T-helper 1 cell (primary cell): ENCODE measurements at regions not wholly inside any gene's neighbourhood (a gene's known extent, or its start where the extent isn't known, plus 50 kb on each side); places are given as distances from the start of the nearest gene placed in this dataset.
"Not testable (repeated sequence)": the region's sequence is repeated elsewhere in the genome, so short reads cannot be mapped to it uniquely, and the experiment has no call there.

Experiments
- DNase-seq, 5 donors: peaks; one replicate each; pipeline ENCODE4 v3.0.0-alpha.2; 2012 to 2020

DNA sequence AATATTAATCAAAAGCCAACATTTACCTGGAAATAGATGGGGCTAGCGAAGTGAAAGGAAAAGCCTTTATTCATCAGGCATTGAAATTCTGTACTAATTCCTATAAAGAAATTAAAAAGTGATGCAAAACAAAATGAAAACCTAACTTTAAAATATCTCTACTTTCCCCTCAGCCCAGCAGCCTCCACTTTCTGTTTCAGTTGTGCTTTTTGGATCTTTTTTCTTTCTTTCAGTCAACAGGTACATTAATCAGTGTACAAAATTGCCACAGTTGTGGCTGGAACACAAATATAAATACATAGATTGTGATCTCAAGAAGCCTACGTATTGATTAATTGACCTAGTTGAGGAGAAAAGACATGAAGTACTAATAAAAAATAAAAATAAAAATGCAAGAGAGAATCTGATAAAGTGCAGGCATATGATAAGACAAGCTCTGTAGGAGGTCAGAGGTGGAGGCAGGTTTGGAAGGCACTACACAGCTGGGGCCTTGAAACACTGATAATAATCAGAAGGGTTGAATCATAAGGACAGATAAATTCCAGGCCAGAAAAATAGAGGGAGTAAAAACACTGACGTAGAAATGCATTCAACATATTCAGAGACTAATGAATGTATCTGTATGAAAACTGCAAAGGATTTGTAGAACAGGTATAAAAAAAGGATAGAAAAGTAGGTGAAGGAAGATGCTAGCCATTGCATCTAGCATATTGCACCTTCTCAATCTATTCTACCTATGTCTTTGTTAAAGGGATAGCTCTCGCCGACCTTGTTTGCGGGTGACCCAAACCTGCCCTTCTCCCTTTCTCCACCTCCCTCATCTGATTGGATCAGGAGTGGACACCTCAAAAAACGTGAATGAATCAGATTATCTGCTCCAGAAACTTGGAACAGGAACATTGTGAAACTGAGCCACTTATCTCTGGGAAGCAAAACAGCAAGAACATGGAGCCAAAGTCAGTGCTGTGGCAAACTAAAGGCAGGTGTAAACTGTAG, 607.8 kb upstream of the ADGRL2 start:
- DNase-seq: no peak

DNA sequence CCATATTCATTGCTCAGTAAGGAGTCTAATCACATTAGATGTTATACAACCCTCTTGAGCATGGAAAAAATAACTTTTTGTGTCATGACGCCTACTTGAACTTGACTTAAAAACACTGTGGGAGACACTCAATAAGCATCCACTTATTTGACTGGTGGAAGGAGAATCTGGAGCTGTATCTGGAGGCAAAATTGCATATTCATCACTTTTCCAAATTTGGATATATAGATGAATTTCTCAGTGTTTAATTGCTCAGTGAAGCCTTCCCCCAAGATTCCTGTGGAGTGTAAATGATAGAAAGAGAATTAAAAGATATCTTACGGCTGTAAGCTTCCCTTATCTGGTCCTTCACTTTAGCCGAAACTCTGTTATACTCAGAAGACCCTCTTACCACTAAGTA, 610.7 kb upstream of the ADGRL2 start:
- no peak for DNase-seq

DNA sequence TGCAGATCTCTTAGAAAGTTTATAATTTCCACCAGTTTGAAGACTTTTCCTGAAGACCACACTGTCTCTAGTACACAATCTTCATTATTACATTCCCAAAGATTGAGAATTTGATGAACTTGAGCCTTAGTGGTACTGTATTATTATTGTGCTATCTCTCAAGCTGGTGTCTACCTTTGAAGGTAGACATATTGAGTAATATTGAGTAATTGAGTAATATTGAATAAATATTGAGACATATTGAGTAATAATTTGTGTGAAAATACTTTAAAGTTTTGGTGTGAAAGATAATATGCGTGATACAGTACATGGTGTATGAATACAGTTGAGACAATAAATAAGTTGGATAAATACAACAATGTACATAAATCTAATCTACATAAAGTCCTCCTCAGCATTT, 613.1 kb upstream of the ADGRL2 start:
- no peak for DNase-seq

DNA sequence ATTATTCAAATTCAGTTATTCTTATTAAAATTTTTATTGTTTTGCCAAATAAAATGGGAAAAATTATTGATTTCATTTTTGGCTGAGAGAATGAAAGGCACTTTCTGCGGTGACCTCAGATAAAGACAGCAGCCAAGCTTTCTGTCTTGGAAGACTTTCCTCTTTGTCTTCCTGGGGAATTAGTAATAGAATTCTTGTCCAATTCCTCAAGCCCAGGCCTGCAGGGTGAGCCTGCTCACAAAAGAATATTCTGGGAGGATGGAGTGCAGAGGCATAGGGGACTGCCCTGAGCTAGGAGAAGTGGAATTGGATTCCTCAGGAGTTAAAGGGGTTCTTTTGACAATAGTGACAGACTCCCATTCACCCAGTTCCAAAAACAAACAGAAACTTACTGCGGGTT, 614.5 kb upstream of the ADGRL2 start:
- DNase-seq: no peak

DNA sequence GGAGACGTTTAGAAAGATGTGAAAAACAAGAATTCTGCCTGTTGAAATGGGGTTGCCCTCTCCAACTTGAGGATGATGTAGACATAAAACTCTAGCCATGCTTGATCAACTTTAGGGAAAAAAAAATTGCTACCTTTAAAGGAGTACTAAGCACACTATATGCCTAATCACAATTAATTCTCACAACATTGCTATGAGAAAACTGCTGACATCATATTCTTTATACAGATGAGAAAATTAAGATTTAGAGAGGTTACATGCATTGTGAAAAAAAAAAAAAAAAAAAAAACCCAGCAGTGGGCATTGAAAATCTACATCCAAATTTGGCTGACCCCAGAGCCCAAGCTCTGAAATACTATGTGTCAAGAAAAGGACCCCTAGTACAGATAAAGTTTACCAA, 617.2 kb upstream of the ADGRL2 start:
- DNase-seq: no peak

DNA sequence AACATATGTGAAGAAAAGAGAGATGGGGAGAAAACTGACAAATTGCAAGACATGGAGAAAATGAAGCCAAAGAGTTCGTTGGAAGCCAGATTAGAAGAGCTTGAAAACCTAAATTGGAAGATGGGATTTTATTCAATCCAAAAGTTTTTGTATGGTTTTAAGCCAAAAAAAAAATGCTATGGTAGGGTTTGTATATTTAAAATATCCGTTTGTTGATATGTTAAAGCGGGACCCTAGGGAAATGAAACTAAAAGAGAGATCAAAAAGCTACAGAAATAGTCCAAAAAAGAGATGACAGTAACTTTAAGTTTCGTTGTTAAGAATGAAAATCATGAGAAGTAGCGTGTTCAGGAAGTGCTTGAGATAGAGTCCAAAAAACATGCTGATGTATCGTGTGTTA, 617.7 kb upstream of the ADGRL2 start:
- no peak for DNase-seq

DNA sequence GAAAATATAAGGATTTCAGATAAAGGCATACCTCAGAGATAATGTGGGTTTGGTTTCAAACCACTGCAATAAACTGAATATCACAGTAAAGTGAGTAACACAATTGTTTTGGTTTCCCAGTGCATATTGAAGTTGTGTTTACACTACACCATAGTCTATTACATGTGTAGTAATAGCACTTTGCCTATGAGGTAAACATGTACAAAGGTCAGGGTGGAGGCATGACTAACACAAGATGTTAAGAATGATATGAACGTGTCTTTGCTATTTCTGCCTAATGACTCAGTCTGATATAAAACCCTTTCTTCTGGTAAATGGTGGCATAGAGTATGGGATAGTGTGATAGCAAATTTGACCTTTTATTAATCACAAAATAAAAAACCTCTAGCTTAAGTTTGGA, 621.5 kb upstream of the ADGRL2 start:
- no peak for DNase-seq

DNA sequence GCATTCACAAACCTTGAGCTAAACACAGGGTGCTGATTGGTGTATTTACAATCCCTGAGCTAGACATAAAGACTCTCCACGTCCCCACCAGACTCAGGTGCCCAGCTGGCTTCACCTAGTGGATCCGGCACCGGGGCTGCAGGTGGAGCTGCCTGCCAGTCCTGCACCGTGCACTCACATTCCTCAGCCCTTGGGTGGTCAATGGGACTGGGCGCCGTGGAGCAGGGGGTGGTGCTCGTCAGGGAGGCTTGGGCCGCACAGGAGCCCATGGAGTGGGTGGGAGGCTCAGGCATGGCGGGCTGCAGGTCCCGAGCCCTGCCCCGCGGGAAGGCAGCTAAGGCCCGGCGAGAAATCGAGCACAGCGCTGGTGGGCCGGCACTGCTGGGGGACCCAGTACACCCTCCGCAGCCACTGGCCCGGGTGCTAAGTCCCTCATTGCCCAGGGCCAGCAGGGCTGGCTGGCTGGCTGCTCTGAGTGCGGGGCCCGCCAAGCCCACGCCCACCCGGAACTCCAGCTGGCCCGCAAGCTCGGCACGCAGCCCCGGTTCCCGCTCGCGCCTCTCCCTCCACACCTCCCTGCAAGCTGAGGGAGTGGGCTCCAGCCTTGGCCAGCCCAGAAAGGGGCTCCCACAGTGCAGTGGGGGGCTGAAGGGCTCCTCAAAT, 622.2 kb upstream of the ADGRL2 start:
- DNase-seq: not testable (repeated sequence)

DNA sequence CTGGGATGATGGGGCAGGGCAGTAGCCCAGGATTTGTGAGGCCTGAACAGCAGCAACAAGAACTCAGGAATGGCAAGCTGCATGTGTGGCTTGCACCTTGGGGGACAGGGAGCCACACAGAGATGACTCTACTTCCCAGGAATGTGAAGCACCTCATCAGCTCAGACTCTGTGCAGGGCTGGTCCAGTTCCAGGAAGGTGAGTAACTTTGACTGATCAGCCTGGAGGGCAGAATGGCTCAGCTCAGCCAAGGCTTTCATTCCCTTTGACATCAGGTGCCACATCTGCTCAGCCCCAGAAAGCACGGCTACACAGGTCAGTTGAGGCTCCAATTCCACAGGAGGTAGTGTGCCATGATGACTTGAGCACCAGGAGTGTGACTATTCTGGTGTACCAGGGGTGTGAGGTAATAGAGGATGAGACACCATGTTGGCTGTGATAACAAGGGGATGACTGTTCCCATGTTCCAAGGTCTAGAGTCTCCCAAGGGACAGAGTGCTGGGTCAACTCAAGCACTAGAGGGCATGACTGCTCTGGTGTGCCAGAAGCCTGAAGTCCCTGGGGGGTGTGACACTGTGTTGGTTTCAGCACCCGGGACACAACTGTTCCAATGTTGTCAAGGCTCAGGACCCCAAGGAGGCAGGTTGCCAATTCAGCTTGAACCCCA, 625.8 kb upstream of the ADGRL2 start:
- no peak for DNase-seq

DNA sequence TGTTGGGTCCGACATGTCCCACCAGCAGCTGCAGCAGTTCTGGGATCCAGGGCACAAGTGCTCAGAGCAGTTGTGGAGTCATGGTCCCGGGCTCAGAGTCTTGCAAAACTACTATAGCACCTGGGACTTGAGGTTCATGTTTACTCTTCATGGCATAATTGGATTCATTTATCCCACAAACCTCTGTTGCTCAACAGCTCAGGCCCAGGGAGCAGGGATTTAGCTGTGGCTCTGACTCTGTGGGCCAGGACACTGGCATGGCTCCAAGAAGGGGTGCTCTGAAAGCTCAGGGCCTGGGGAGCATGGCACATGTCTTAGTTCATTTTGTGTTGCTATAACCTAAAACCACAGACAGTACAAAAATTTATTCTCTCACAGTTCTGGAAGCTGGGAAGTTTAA, 626.7 kb upstream of the ADGRL2 start:
- DNase-seq: no peak

DNA sequence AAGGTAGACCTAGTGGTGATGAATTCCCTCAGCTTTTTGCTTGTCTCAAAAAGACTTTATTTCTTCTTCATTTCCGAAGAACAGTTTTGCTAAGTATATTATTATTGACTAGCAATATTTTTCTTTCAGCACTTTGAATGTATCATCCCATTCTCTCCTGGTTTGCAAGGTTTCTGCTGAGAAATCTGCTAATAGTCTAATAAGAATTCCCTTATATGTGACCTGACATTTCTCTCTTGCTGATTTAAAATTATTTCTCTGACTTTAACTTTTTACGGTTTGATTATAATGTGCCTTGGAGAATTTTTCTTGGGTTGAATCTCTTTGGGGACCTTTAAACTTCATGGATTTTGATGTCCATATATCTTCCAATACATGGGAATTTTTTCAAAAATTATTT, 628.3 kb upstream of the ADGRL2 start:
- DNase-seq: no peak

DNA sequence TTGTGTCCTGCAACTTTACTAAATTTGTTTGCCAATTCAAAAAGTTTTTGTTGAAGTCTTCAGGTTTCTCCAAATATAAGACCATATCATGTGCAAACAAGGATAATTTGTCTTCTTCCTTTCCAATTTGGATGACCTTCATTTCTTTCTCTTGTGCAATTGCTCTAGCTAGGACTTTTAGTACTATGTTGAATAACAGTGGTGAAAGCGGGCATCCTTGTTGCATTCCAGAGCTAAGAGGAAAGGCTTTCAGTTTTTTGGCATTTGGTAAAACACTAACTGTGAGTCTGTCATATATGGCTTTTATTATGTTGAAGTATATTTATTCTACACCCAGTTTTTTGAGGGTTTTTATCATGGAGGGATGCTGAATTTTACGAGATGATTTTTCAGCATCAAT, 630.0 kb upstream of the ADGRL2 start:
- DNase-seq: no peak

DNA sequence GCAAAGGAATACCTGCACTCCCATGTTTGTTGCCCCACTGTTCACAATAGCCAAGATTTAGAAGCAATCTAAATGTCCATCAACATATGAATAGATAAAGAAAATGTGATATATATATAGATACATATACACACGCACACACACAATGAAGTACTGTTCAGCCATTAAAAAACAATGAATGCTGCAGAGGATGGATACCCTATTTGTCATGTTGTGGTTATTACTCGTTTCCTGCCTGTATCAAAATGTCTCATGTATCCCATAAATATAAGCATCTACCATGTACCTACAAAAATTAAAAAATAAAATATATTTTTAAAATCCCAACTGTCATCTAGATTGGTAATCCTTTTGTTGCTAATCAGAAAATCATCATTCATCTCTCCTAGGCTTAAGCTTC, 634.8 kb upstream of the ADGRL2 start:
- no peak for DNase-seq

DNA sequence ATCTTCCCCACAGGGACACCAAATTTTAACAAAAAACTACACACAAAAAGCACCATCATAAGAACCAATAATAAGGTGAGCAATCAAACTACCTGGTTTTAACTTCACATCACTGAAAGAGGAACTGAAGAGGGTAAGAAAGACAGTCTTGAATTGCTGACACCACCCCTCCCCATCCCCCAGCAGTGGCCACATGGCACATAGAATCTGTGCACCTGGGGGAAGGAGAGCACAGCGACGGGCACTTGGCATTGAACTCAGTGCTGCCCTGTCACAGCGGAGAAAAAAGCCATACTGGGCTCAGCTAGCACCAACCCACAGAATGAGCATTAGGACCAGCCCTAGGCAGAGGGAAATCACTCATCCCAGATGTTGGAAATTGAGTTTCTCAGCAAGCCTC, 640.0 kb upstream of the ADGRL2 start:
- no peak for DNase-seq

DNA sequence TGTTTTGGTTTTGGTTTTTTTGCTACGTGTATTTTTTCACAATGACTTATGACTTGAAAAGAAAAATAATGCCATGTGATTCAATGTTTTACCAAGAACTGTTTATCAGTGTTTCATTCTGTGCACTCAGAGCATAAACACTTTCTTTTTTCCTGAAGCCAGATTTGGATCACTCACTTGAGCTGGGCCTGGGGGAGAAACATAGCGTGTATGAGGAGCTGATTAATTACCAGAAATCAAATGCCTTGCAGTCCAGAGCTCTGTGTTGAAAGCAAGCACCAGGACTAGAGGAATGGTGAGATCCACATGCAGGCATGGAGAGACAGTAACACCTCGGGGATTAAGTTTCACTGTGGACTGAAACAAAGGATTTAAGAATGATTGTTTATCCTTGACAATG, 642.1 kb upstream of the ADGRL2 start:
- DNase-seq: no peak

DNA sequence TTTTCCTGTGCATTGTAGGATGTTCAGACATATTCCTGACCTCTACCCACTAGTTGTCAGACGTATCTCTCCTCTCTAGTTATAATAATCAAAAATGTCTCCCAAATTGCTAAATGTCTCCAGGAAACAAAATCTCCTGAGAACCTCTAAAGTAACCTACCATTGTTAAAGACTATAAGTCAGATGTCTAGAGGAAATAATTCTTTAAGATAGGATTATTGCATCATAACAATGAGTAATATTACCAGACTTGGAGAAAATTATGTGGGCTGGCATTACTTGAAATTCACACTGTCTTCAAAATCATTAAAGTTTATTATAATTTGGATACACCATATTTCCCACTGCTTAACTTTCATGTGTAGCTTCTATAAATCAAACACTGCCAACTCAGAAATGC, 643.0 kb upstream of the ADGRL2 start:
- DNase-seq: no peak

DNA sequence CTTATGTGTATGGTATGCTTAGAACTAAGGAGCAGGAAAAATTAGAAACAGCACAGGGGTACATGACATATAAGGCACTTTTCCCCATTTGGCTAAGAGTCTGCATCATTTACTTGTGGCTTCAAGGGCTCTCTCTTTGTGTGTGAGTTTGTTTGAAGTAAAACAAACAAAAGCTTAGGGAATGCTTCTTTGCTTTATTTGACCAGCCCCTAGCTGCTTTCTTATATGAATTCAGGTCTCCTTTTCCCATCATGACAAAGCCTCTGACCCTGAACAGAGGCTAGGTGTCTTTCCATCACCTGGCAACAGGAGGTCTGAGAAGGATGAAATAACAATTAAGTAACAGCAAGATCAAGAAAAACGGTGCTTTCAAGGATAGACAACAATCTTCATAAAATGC, 643.8 kb upstream of the ADGRL2 start:
- no peak for DNase-seq

DNA sequence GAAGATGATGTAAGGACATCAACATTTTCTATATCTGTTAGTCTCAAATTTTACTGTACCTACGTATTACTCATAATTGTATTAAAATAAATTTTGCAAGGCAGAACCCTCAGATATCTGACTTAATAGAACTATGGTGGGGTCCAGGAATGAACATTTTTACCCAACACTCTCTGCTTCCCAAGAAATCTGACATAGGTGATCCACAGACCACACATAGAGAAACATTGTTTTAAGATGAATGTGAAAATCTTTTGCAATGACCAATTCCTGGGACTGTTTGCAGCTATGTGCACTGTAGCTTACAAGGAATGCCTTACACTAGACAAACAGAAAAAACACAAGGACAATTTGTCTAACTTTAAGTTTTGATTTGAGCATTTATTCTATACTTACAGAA, 645.6 kb upstream of the ADGRL2 start:
- DNase-seq: no peak

DNA sequence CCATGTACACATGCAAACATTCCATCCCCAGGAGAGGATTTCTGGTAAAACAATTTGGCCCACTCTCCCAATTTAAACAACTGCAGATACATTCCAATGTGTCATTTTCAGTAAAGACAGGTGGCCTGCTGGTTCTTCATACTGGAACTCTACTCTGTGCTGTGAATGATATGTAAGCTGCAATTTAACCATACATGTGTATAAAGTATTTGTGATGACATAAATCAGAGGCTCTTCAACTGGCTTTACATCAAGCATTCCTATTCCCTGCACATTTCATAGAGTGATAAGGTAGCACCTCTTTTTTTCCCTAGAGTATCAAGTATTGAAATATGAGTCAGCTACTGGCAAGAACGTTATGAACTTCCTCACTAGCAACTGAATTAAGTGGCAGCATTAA, 649.5 kb upstream of the ADGRL2 start:
- no peak for DNase-seq

DNA sequence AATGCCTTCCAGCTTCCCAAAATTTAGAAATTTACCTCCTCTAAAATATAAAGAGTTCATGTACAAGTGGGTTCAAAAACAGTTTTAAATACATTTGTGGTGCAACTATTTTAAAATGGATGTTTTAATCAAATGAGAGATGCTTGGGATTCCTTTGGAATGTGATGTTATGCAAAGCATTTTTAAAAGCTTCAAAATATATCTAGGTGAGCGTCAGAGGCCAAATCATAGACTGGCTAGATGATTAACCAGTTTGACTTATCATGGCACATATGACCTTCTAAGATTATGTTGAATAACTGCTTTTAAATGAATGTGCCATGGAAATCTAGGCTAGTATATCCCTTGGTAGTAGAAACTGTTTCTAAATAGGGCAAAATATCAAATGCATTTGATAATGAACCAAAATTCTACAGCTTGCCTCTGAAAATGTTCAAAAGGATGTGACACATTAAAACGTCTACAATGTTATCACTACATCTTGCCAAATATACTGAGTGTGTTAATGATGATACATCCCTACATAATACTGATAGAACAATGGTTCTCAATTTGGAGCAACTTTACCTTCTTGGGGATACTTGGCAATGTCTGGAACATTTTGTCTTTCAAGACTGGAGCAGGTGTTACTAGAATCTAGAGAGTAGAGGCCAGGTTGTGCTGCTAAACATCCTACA, 650.9 kb upstream of the ADGRL2 start:
- DNase-seq: no peak

DNA sequence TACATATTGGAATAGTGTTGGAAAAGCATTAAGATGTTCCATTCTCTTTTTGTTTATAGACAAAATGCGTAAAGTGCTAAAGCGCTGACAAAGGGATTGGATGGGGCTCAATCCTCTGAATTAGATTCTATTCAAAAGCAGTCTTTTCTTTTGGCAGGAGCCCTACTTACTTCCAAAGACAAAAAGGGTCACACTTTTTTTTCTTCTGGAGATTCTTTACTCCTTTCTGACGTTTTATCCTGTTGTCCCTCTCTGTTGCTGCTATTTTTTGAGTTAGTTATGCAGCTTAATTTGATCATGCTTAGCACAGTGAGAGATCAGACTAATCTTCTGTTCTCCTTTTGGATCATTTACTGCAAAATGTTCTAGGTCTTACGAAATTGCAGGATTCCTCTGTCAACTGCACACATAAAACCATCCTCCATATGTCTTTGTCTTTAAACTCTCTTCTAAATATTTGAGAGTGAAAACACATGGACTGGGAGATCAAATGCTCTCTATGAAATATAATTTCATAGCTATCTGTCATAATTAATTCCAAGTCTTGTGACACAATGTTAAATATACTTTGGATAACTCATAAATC, 656.4 kb upstream of the ADGRL2 start:
- DNase-seq: no peak

DNA sequence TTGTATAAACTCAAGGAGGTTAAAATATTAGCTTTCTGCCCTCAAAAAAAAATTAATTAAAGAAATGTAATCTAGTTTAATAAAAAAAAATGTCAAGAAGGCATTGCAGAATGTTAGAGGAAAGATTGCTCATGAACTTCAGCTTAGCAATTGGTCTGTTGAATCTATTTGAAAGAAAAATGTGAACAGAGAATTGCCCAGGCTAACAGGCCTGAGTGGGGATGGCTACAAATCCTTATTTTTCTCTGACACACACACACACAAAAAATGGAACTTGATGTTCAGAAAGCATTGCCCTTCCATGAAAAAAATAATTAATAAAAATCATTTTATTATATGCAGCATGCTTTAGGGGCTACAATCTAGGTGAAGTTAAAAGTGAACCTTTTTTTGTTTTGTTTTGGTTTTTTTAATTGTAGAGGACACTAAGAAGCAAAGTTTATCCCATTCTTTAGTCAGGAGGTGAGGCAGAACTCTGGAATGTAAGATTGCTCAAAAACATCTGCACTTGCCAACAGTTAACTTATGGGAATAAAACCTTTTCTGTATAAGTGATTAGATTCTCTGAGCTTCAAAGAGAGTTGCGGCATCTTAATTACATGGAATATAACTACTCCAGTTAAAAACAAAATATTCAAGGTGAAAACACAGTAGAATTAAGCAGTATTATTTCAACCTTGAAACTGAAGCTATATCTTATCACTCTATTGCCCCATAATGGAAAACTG, 658.5 kb upstream of the ADGRL2 start:
- no peak for DNase-seq
